AG04450 (cell line): ENCODE measurements at regions not wholly inside any gene's neighbourhood (a gene's known extent, or its start where the extent isn't known, plus 50 kb on each side); places are given as distances from the start of the nearest gene placed in this dataset.

Experiments used
- CTCF ChIA-PET: fragments of 300-600, 350-600 bp; formaldehyde crosslinking; extraction: SDS; loops from one replicate; lab custom pipeline; 2022; ENCODE audit warnings: antibody characterized with exemption, inconsistent platforms; lab: Charles Lee
- POLR2A ChIA-PET: fragments of 350-600 bp; formaldehyde crosslinking; extraction: SDS; loops from one replicate; lab custom pipeline; 2021; ENCODE audit warnings: antibody characterized with exemption, inconsistent platforms; lab: Yijun Ruan, JAX
- DNase-seq: peaks from one replicate; pipeline ENCODE4 v3.0.0-alpha.2; 2011; ENCODE audit warnings: low read depth, low spot score
- H3K27ac ChIP-seq: one replicate; pipeline ENCODE4 v1.5.1; 2012; ENCODE audit warnings: low read depth, low read length, control low read depth
- H3K27me3 ChIP-seq: one replicate; pipeline ENCODE4 v1.6.0; 2012; ENCODE audit warnings: low read length; ENCODE audit not compliant: control insufficient read depth, insufficient read depth
- H3K4me3 ChIP-seq: 2 replicates; pipeline ENCODE4 v1.5.1; 2011; ENCODE audit warnings: mild to moderate bottlenecking, low read depth, low read length, control low read depth
- H3K9me3 ChIP-seq: 2 replicates; pipeline ENCODE4 v1.5.1; 2012; ENCODE audit warnings: low read length; ENCODE audit not compliant: control insufficient read depth, insufficient read depth
- TF ChIP-seq, protein P1 (sequence below): IDR thresholded peaks from 2 replicates; pipeline ENCODE4 v1.5.1; 2011; ENCODE audit warnings: low read depth, low read length, control low read depth, inconsistent platforms

DNA sequence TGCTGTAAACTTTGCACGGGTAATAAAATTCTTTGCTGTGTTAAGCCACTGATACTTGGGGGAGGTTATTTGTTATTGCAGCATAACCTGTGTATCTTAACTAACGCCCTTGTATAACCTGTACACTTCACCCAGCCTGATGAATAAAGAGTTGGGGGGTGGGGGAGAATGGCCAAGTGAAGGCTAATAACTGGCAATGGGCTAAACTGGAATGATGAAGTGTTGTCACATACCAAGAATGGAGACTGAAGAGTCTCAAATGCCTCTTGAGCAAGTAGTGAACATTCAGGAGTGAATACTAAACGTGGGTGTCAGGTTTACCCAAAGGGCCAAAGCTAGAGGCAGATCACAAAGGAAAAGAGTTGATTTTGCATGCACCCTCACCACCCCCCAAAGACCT, 169.4 kb downstream of the C1orf94 start:
- H3K4me3 ChIP-seq, result no peak overlapping the region
- TF ChIP-seq, protein P1, sequence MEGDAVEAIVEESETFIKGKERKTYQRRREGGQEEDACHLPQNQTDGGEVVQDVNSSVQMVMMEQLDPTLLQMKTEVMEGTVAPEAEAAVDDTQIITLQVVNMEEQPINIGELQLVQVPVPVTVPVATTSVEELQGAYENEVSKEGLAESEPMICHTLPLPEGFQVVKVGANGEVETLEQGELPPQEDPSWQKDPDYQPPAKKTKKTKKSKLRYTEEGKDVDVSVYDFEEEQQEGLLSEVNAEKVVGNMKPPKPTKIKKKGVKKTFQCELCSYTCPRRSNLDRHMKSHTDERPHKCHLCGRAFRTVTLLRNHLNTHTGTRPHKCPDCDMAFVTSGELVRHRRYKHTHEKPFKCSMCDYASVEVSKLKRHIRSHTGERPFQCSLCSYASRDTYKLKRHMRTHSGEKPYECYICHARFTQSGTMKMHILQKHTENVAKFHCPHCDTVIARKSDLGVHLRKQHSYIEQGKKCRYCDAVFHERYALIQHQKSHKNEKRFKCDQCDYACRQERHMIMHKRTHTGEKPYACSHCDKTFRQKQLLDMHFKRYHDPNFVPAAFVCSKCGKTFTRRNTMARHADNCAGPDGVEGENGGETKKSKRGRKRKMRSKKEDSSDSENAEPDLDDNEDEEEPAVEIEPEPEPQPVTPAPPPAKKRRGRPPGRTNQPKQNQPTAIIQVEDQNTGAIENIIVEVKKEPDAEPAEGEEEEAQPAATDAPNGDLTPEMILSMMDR, result no peak
- DNase-seq, result no peak
- H3K9me3 ChIP-seq, result no peaks in the 10 kb centered on the region
- H3K27me3 ChIP-seq, result no peaks in the 10 kb centered on the region
- ChIA-PET CTCF (no interaction called here), POLR2A (no interaction called here)
- H3K27ac ChIP-seq, result no peak overlapping the region

DNA sequence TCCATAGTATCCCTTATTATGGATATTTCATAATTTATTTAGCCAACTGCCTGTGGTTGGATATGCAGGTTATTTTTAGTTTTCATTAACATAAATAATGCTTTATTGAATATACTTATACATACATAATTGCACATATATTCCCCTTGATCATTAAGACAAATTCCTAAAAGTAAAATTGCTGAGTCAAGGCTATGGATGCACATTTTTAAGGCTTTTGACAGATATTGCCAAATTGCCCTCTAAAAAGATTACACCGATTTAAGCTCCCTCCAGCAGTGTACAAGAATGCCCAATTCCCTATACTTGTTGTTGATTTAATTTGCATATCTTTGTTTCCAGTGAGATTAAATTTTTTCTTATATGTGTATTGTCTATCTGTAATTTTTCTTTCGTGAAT, 176.7 kb downstream of the C1orf94 start:
- CTCF ChIA-PET, result no interaction called here
- POLR2A ChIA-PET, result no interaction called here
- Histone ChIP-seq H3K27ac (no peak overlapping the region), H3K27me3 (no peaks in the 10 kb centered on the region), H3K9me3 (no peaks in the 10 kb centered on the region), H3K4me3 (no peak overlapping the region)
- no peak for DNase-seq
- TF ChIP-seq, protein P1, result no peak

DNA sequence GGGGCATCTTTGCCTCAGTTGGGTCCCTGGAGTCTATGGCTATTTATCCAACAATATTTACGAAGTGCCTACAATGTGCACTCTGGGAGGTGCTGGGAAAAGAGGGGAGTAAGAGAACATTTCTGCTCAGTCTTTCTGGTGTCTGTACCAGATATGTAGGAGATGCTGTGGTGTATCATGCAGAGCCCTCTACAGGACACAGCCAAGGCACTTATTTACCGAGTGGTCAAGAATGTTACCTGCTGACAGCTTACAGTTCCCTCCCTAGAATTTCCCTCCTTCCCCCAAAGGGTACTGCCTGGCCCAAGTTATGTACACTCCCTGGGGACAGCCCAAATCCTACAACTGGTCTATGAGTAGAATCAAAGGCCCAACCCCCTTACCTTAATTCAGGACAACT, 177.7 kb downstream of the C1orf94 start:
- DNase-seq, result no peak
- no peaks in the 10 kb centered on the region for H3K9me3 ChIP-seq
- CTCF ChIA-PET, result no interaction called here
- no peak overlapping the region for H3K27ac ChIP-seq
- POLR2A ChIA-PET, result no interaction called here
- H3K4me3 ChIP-seq, result no peak overlapping the region
- no peaks in the 10 kb centered on the region for H3K27me3 ChIP-seq
- TF ChIP-seq, protein P1, result no peak

DNA sequence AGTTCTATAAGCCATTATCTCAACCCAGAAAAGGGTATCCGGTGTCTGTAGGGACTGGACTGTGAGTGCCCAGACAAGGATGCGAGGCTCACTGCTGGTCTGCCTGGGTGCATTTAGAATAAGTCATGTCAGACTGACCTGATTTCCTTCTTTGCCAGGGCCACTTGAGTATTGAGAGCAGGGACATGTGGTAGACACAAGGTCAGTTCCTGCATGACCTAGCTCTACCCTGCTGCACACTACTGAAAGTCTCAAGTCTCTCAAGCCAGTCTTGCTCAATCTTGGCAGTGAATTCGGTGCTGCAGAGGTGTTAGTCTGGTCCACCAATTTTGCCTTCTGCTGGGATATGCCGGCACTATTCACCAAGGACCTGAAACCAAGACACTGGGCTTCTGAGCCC, 180.1 kb downstream of the C1orf94 start:
- POLR2A ChIA-PET, result no interaction called here
- no peak for DNase-seq
- CTCF ChIA-PET, result no interaction called here
- no peaks in the 10 kb centered on the region for H3K9me3 ChIP-seq
- H3K27me3 ChIP-seq, result peaks cover 2% of the 10 kb centered on the region
- H3K4me3 ChIP-seq, result no peak overlapping the region
- H3K27ac ChIP-seq, result no peak overlapping the region
- TF ChIP-seq, protein P1, result no peak

DNA sequence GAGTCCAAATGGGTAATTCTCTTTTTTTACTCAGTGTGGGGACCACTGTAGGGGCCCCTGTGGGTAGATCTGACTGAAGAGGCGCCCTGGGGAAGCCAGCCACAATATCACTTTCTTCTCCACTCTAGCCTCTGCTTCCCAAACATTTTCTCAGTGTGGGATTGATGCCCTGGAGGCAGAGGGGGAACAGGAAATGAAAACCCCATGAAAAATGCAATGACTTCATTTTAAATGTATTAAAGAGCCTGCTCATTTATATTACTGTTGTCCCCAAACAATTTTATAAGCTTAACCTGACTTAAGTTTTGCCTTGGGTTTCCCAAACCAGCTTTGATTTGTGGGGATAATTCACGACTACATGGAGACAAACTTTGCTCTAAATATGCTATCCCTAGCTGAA, 181.9 kb downstream of the C1orf94 start:
- Histone ChIP-seq H3K9me3 (no peaks in the 10 kb centered on the region), H3K4me3 (no peak overlapping the region), H3K27me3 (peaks cover 2% of the 10 kb centered on the region), H3K27ac (no peak overlapping the region)
- ChIA-PET POLR2A (no interaction called here), CTCF (no interaction called here)
- TF ChIP-seq, protein P1, result no peak
- DNase-seq, result no peak
